ENCODE measurements at regions not wholly inside any gene's neighbourhood (a gene's known extent, or its start where the extent isn't known, plus 50 kb on each side); places are given as distances from the start of the nearest gene placed in this dataset.

GRCh38 chr11:133593036-133593435 is 60.7 kb upstream of the OPCML start:
- ATAC-seq (ENCODE audit: poor library complexity) (no peak), DNase-seq (no peak)
- Histone ChIP-seq H3K4me1 (ENCODE audit: insufficient read depth, low read length) (no peaks in the 10 kb centered on the region), H3K9me3 (ENCODE audit: control insufficient read depth in 1 of 2, insufficient read depth in 1 of 2, low read length in 2 of 2) (peaks cover 0 to 14% of the 10 kb centered on the region in 2 experiments), H3K4me3 (ENCODE audit: low read length) (no peak overlapping the region), H3K27me3 (ENCODE audit: control insufficient read depth in 1 of 2, insufficient read depth in 2 of 2, low read length in 2 of 2) (no peaks in the 10 kb centered on the region), H3K27ac (ENCODE audit: low read depth in 1 of 2, low read length in 2 of 2) (no peak overlapping the region), H3K36me3 (ENCODE audit: insufficient read depth, low read length) (no peaks in the 10 kb centered on the region)
- POLR2A ChIA-PET = no interaction called here
- Mint-ChIP-seq H3K36me3 (ENCODE audit: low read depth) (no peaks in the 10 kb centered on the region), H3K4me1 (ENCODE audit: low read depth) (no peaks in the 10 kb centered on the region), H3K4me3 (no peak overlapping the region), H3K9me3 (peaks cover 3% of the 10 kb centered on the region), H3K27me3 (no peaks in the 10 kb centered on the region), H3K27ac (no peak overlapping the region)
- TF ChIP-seq, protein P1, sequence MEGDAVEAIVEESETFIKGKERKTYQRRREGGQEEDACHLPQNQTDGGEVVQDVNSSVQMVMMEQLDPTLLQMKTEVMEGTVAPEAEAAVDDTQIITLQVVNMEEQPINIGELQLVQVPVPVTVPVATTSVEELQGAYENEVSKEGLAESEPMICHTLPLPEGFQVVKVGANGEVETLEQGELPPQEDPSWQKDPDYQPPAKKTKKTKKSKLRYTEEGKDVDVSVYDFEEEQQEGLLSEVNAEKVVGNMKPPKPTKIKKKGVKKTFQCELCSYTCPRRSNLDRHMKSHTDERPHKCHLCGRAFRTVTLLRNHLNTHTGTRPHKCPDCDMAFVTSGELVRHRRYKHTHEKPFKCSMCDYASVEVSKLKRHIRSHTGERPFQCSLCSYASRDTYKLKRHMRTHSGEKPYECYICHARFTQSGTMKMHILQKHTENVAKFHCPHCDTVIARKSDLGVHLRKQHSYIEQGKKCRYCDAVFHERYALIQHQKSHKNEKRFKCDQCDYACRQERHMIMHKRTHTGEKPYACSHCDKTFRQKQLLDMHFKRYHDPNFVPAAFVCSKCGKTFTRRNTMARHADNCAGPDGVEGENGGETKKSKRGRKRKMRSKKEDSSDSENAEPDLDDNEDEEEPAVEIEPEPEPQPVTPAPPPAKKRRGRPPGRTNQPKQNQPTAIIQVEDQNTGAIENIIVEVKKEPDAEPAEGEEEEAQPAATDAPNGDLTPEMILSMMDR (IDR thresholded peaks at IDR 0.05) = no peak
- CTCF ChIA-PET = no interaction called here
- intact Hi-C loops (cut with DNase I, micrococcal nuclease) = no loop called here

DNA sequence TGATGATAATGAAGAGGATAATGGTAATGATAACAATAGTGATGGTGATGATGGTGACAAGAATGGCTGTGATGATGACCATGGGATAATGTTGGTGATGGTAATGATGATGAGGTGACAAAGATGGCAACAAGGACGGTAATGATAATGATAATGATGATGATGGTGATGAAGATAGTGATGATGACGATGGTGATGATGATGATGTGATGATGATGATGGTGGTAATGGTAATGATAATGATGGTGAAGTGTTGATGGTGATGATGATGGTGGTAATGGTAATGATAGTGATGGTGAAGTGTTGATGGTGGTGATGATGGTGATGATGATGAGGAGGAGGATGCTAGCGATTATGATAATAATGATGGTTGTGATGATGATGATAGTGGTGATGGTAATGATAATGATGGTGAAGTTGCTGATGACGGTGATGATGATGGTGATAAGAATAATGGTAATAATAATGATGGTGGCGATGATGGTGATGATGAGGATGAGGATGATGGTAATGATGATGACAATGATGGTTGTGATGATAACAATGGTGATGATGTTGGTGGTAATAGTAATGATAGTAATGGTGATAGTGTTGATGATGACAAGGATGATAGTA is 54.7 kb upstream of the OPCML start:
- H3K36me3 ChIP-seq (ENCODE audit: insufficient read depth, low read length) = no peaks in the 10 kb centered on the region
- H3K4me3 Mint-ChIP-seq = no peak overlapping the region

GRCh38 chr11:133582750-133583149 is 50.4 kb upstream of the OPCML start:
- Histone ChIP-seq H3K4me1 (ENCODE audit: insufficient read depth, low read length) (no peaks in the 10 kb centered on the region), H3K36me3 (ENCODE audit: insufficient read depth, low read length) (no peaks in the 10 kb centered on the region), H3K4me3 (ENCODE audit: low read length) (no peak overlapping the region), H3K27me3 (ENCODE audit: control insufficient read depth in 1 of 2, insufficient read depth in 2 of 2, low read length in 2 of 2) (no peaks in the 10 kb centered on the region), H3K9me3 (ENCODE audit: control insufficient read depth in 1 of 2, insufficient read depth in 1 of 2, low read length in 2 of 2) (peaks cover 0 to 20% of the 10 kb centered on the region in 2 experiments), H3K27ac (ENCODE audit: low read depth in 1 of 2, low read length in 2 of 2) (no peak overlapping the region)
- ATAC-seq (ENCODE audit: poor library complexity) (no peak), DNase-seq (no peak)
- POLR2A ChIA-PET = no interaction called here
- no peaks in the 10 kb centered on the region for H3K4me1 Mint-ChIP-seq (ENCODE audit: low read depth)
- no peaks in the 10 kb centered on the region for H3K27me3 Mint-ChIP-seq
- TF ChIP-seq, protein P1 (IDR thresholded peaks at IDR 0.05) = no peak
- peaks cover 4% of the 10 kb centered on the region for H3K9me3 Mint-ChIP-seq
- no peaks in the 10 kb centered on the region for H3K36me3 Mint-ChIP-seq (ENCODE audit: low read depth)
- CTCF ChIA-PET = no interaction called here
- no peak overlapping the region for H3K27ac Mint-ChIP-seq
- intact Hi-C loops (cut with DNase I, micrococcal nuclease) = no loop called here
- no peak overlapping the region for H3K4me3 Mint-ChIP-seq

More for the DNA sequence above, 54.7 kb upstream of the OPCML start:
- TF ChIP-seq, protein P1 (IDR thresholded peaks at IDR 0.05) = no peak
- Histone ChIP-seq H3K27ac (ENCODE audit: low read depth in 1 of 2, low read length in 2 of 2) (no peak overlapping the region), H3K4me3 (ENCODE audit: low read length) (no peak overlapping the region), H3K9me3 (ENCODE audit: control insufficient read depth in 1 of 2, insufficient read depth in 1 of 2, low read length in 2 of 2) (peaks cover 0 to 3% of the 10 kb centered on the region in 2 experiments), H3K4me1 (ENCODE audit: insufficient read depth, low read length) (no peaks in the 10 kb centered on the region), H3K27me3 (ENCODE audit: control insufficient read depth in 1 of 2, insufficient read depth in 2 of 2, low read length in 2 of 2) (no peaks in the 10 kb centered on the region)
- intact Hi-C loops (cut with DNase I, micrococcal nuclease) = no loop called here
- no peaks in the 10 kb centered on the region for H3K27me3 Mint-ChIP-seq
- H3K4me1 Mint-ChIP-seq (ENCODE audit: low read depth) = no peaks in the 10 kb centered on the region
- no peaks in the 10 kb centered on the region for H3K36me3 Mint-ChIP-seq (ENCODE audit: low read depth)
- peaks cover 6% of the 10 kb centered on the region for H3K9me3 Mint-ChIP-seq
- CTCF ChIA-PET = no interaction called here
- ATAC-seq (ENCODE audit: poor library complexity) (no peak), DNase-seq (no peak)
- POLR2A ChIA-PET = no interaction called here
- H3K27ac Mint-ChIP-seq = no peak overlapping the region
